Thoracic aorta (tissue), 2 donors: ENCODE measurements at regions not wholly inside any gene's neighbourhood (a gene's known extent, or its start where the extent isn't known, plus 50 kb on each side); places are given as distances from the start of the nearest gene placed in this dataset.

Experiments
- ATAC-seq: fragments of 150-250 bp; one replicate; pipeline ENCODE4 v1.8.0; 2017; ENCODE audit warnings: low read depth; ENCODE audit not compliant: insufficient number of reproducible peaks, low FRiP score
- DNase-seq: peaks from one replicate; pipeline ENCODE4 v3.0.0-alpha.2; 2020; ENCODE audit warnings: low spot score
- H3K27ac ChIP-seq, 2 donors: fragments of 200-600 bp; sonication (generic); 1 replicate in 1 of 2; 2 replicates in 1 of 2; pipeline ENCODE4 v1.5.1; 2016; ENCODE audit warnings: mild to moderate bottlenecking in 2 of 2, moderate library complexity in 2 of 2
- H3K27me3 ChIP-seq: fragments of 200-600 bp; sonication (generic); replicated peaks from 2 replicates; pipeline ENCODE4 v1.6.0; 2016; ENCODE audit warnings: mild to moderate bottlenecking; ENCODE audit not compliant: insufficient read depth
- H3K36me3 ChIP-seq: fragments of 200-600 bp; sonication (generic); one replicate; pipeline ENCODE4 v1.5.1; 2016
- H3K4me1 ChIP-seq, 2 donors: fragments of 200-600 bp; sonication (generic); 1 replicate in 1 of 2; 2 replicates in 1 of 2; pipeline versions ENCODE4 v1.5.1 to v1.6.0; 2016; ENCODE audit warnings: low read depth in 2 of 2, mild to moderate bottlenecking in 1 of 2; ENCODE audit not compliant: control insufficient read depth in 1 of 2
- H3K4me3 ChIP-seq: fragments of 200-600 bp; sonication (generic); 2 replicates; pipeline ENCODE4 v1.5.1; 2016; ENCODE audit warnings: mild to moderate bottlenecking
- H3K9me3 ChIP-seq: fragments of 200-600 bp; sonication (generic); 2 replicates; pipeline ENCODE4 v1.5.1; 2016
- TF ChIP-seq, protein P1 (sequence below): fragments of 200-600 bp; sonication (generic); IDR thresholded peaks from one replicate; pipeline ENCODE4 v1.5.1; 2019; ENCODE audit warnings: antibody characterized with exemption

DNA sequence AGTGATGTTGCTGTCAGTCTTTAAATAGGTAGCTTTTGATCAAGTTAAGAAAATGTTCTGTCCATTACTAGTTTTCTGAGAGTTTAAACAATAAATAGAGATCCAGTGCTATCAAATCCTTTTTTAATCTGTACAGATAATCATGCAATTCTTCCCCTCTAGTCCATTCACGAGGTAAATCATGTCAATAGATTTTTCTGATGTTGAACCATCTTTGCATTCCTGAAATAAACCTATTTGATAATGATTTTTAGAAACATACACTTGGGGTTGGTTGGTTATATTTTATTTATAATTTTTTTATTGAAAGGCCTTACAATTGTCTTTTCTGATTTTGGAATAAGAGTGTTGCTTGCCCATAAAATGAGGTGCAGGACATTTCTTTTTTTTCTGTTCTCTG lies 95.0 kb downstream of the FAM53A start:
- Histone ChIP-seq H3K27ac (no peak overlapping the region), H3K4me3 (no peak overlapping the region), H3K27me3 (no peaks in the 10 kb centered on the region), H3K4me1 (no peaks in the 10 kb centered on the region), H3K9me3 (peaks cover 24% of the 10 kb centered on the region), H3K36me3 (no peaks in the 10 kb centered on the region)
- ATAC-seq (no peak), DNase-seq (no peak)
- TF ChIP-seq, protein P1, sequence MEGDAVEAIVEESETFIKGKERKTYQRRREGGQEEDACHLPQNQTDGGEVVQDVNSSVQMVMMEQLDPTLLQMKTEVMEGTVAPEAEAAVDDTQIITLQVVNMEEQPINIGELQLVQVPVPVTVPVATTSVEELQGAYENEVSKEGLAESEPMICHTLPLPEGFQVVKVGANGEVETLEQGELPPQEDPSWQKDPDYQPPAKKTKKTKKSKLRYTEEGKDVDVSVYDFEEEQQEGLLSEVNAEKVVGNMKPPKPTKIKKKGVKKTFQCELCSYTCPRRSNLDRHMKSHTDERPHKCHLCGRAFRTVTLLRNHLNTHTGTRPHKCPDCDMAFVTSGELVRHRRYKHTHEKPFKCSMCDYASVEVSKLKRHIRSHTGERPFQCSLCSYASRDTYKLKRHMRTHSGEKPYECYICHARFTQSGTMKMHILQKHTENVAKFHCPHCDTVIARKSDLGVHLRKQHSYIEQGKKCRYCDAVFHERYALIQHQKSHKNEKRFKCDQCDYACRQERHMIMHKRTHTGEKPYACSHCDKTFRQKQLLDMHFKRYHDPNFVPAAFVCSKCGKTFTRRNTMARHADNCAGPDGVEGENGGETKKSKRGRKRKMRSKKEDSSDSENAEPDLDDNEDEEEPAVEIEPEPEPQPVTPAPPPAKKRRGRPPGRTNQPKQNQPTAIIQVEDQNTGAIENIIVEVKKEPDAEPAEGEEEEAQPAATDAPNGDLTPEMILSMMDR, result no peak

DNA sequence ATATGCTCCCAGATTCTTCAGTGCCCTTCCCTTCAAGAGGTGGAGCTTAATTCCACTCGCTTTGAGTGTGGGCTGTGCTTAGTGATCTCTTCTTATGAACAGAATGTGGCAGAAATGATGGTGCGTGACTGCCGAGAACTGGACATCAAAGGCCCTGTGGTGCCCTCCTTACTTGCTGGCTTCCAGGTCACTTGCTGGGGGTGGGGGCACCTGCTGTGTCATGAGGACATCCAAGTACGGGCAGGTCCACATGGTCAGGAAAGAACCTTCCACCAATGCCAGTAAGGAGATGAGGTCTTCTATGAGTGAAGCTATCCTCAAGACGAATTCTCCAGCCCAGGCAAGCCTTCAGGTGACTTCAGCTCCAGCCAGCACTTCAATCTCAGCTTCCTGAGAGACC lies 95.8 kb downstream of the FAM53A start:
- Histone ChIP-seq H3K9me3 (peaks cover 24% of the 10 kb centered on the region), H3K4me3 (no peak overlapping the region), H3K36me3 (no peaks in the 10 kb centered on the region), H3K27me3 (no peaks in the 10 kb centered on the region), H3K27ac (no peak overlapping the region), H3K4me1 (no peaks in the 10 kb centered on the region)
- TF ChIP-seq, protein P1, result no peak
- ATAC-seq, result no peak
- DNase-seq, result no peak

DNA sequence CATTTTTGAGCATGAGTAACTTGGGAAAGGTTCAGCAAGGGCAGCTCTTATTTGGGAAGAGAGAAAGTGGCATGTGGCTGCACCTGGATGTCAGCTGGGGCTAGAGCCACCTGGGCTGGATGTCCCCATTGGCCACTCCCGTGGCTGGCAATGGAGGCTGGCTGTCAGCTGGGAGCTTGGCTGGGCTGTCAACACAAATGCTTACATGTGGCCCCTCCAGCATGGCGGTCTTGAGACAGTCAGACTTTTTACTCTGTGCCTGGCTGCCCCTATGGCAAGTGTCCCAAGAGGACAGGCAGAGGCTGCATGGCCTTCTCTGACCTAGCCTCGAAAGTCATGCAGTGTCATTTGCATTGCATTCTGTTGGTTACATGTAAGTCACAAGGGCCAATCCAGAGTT lies 99.6 kb downstream of the FAM53A start:
- Histone ChIP-seq H3K4me1 (no peaks in the 10 kb centered on the region), H3K27me3 (no peaks in the 10 kb centered on the region), H3K9me3 (peaks cover 4% of the 10 kb centered on the region), H3K36me3 (no peaks in the 10 kb centered on the region), H3K27ac (no peak overlapping the region), H3K4me3 (no peak overlapping the region)
- ATAC-seq (no peak), DNase-seq (no peak)
- TF ChIP-seq, protein P1, result no peak

DNA sequence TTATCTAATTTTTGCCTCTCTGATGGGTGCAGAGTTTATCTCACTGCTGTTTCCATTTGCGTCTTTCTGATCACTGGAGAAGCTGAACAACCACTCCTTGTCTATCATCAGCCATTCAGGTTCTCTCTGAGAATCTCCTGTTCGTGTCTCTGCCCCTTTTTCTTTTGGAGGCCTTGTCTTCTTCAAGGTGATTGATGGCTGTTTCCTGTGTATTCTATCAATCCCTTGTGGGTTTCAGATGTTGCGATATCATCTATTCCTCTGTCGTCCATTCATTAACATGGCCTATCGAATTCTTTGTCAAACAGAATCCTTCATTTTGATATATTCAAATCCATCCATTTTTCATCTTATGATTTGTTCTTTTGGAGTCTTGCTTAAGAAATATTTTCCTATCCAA lies 100.3 kb downstream of the FAM53A start:
- H3K4me1 ChIP-seq, result no peaks in the 10 kb centered on the region

DNA sequence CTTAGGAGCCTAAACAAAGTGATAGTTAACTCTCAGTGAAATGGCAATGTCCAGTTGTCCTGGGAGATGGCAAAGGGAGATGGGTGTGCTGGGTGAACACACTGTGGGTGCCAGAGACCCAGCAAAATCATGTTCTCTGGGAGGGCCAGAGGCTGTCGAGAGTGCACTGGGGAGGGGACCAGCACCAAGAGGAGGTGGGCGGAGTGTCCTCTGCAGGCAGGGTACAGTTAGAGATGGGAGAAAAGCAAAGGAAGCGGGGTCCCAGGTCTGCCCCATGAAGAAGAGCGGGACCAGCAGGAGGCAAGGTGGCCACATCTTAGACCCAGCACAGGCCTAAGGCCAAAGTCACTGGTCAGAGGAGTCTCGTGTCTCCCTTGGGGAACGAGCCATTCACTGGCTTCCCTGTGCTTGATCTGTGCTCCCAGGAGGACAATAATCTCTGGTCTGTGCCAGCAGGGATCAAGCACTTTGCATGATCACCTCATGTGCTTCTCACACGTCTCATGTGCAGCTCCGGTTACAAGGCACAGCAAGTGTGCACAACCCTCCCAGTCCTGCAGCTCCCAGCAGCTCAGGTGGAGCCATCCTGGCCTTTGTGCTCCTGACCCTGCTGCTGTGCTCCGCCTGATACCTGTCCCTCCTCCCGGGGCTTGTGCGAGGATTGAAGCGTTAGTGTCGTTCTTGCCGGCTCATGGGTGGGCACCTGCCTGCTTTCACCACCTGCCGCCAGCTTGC lies 100.9 kb downstream of the FAM53A start:
- Histone ChIP-seq H3K9me3 (no peaks in the 10 kb centered on the region), H3K27ac (no peak overlapping the region), H3K4me1 (peaks cover 0 to 2% of the 10 kb centered on the region in 2 donors), H3K36me3 (no peaks in the 10 kb centered on the region), H3K4me3 (no peak overlapping the region), H3K27me3 (no peaks in the 10 kb centered on the region)
- DNase-seq, result no peak
- TF ChIP-seq, protein P1, result no peak
- no peak for ATAC-seq

More for the DNA sequence above, 100.3 kb downstream of the FAM53A start:
- H3K27me3 ChIP-seq, result no peaks in the 10 kb centered on the region
- no peak overlapping the region for H3K27ac ChIP-seq
- H3K36me3 ChIP-seq, result no peaks in the 10 kb centered on the region
- TF ChIP-seq, protein P1, result no peak
- DNase-seq (no peak), ATAC-seq (no peak)
- H3K4me3 ChIP-seq, result no peak overlapping the region
- no peaks in the 10 kb centered on the region for H3K9me3 ChIP-seq
